Head of caudate nucleus (tissue), 42 donors: ENCODE measurements at regions not wholly inside any gene's neighbourhood (a gene's known extent, or its start where the extent isn't known, plus 50 kb on each side); places are given as distances from the start of the nearest gene placed in this dataset.
A peak's percentile ranks its signal among the peaks of the same experiment; 100 is the strongest.

Source experiments
- DNase-seq, 42 donors: peaks; one replicate each; pipeline versions ENCODE4 v3.0.0 to v3.0.0-alpha.2; 2020 to 2021; ENCODE audit warnings: mixed read lengths in 7 of 42
- intact Hi-C: fragments of 100-400 bp; cut with DNase I; formaldehyde crosslinking; loops from one replicate; pipeline ENCODE4 v1.15.0; 2022

GRCh38 chr9:102072059-102072764 lies 333.8 kb upstream of the GRIN3A start:
- DNase-seq: no peak
- intact Hi-C loops: no loop called here

GRCh38 chr9:102069969-102070368 lies 331.5 kb upstream of the GRIN3A start:
- intact Hi-C loops: no loop called here
- DNase-seq: no peak

GRCh38 chr9:102054811-102055210 lies 316.4 kb upstream of the GRIN3A start:
- intact Hi-C loops: no loop called here
- no peak for DNase-seq

- DNase-seq: no peak
- intact Hi-C loops: no loop called here
These were observed 311.3 kb upstream of the GRIN3A start for GRCh38 chr9:102049586-102050246.

- DNase-seq: no peak
- intact Hi-C loops: no loop called here
These were observed 309.1 kb upstream of the GRIN3A start for GRCh38 chr9:102047549-102047948.

- intact Hi-C loops: no loop called here
- no peak for DNase-seq
These were observed 305.7 kb upstream of the GRIN3A start for GRCh38 chr9:102044133-102044532.

- DNase-seq: no peak
- intact Hi-C loops: no loop called here
These were observed 299.6 kb upstream of the GRIN3A start for GRCh38 chr9:102038006-102038405.

GRCh38 chr9:102035929-102036328 lies 297.5 kb upstream of the GRIN3A start:
- intact Hi-C loops: no loop called here
- DNase-seq: no peak

GRCh38 chr9:102032614-102033013 lies 294.2 kb upstream of the GRIN3A start:
- intact Hi-C loops: no loop called here
- no peak for DNase-seq

- DNase-seq: no peak
- intact Hi-C loops: no loop called here
These were observed 262.5 kb upstream of the GRIN3A start for GRCh38 chr9:102000956-102001355.

GRCh38 chr9:101999441-101999840 lies 261.0 kb upstream of the GRIN3A start:
- no peak for DNase-seq
- intact Hi-C loops: no loop called here

- intact Hi-C loops: no loop called here
- no peak for DNase-seq
These were observed 256.8 kb upstream of the GRIN3A start for GRCh38 chr9:101995231-101995630.

- intact Hi-C loops: no loop called here
- no peak for DNase-seq
These were observed 255.3 kb upstream of the GRIN3A start for GRCh38 chr9:101993771-101994170.

GRCh38 chr9:101991926-101992325 lies 253.5 kb upstream of the GRIN3A start:
- intact Hi-C loops: no loop called here
- no peak for DNase-seq

GRCh38 chr9:101977614-101978210 lies 239.3 kb upstream of the GRIN3A start:
- intact Hi-C loops: no loop called here
- no peak for DNase-seq

GRCh38 chr9:101970609-101971008 lies 232.2 kb upstream of the GRIN3A start:
- DNase-seq: no peak
- intact Hi-C loops: no loop called here

GRCh38 chr9:101968392-101968791 lies 229.9 kb upstream of the GRIN3A start:
- DNase-seq: no peak
- intact Hi-C loops: no loop called here

- no peak for DNase-seq
- intact Hi-C loops: no loop called here
These were observed 228.2 kb upstream of the GRIN3A start for GRCh38 chr9:101966691-101967090.

- no peak for DNase-seq
- intact Hi-C loops: no loop called here
These were observed 219.3 kb upstream of the GRIN3A start for GRCh38 chr9:101957705-101958104.

- intact Hi-C loops: no loop called here
- no peak for DNase-seq
These were observed 213.2 kb upstream of the GRIN3A start for GRCh38 chr9:101951598-101951997.

GRCh38 chr9:101931756-101932155 lies 193.3 kb upstream of the GRIN3A start:
- intact Hi-C loops: no loop called here
- peak in 19 of 42 donors; percentile 1 to 60 (median 19) for DNase-seq
